Lower leg skin (tissue), 3 donors: ENCODE measurements at regions not wholly inside any gene's neighbourhood (a gene's known extent, or its start where the extent isn't known, plus 50 kb on each side); places are given as distances from the start of the nearest gene placed in this dataset.

Source experiments
- POLR2A ChIP-seq, 2 donors: fragments of 450-650 bp; IDR thresholded peaks; one replicate each; pipeline ENCODE4 v1.6.1; 2016 to 2017; ENCODE audit warnings: antibody characterized with exemption in 2 of 2, mild to moderate bottlenecking in 1 of 2, moderate library complexity in 1 of 2
- TF ChIP-seq, protein P1 (sequence below), 3 donors: fragments of 450-650 bp; IDR thresholded peaks; one replicate each; pipeline ENCODE4 v1.5.1; 2016; ENCODE audit warnings: antibody characterized with exemption in 3 of 3, mild to moderate bottlenecking in 3 of 3, moderate library complexity in 2 of 3

DNA sequence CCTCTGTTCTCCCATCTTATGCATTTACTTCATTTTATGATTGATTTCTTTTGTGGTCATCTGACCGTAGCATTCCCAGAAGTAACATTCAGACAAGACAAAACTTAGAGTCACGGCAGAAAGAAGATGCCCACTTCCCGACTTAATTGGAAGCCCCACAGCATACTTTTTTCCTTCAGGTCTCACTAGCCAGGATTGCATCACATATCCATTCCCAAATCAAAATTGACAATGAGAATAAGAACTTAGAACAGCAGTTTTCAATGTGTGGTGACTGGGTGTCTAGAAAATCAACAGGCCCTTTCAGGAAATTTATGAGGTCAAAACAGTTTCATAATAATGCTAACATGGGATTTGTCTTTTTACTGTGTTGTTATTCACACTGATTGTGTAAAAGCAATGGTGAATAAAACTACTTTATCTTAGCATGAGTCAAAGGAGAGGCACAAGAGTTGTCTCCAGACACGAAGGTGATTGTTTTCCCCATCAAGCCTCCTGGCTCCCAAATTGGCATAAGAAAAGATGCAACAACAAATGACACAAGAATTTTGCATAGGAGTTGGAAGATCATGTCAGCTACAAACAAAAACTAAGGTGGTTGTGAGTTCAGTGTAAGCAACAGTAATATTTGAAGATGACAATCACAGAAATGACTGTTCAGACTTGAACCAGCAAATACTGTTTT lies 493.9 kb downstream of the HTR7 start:
- TF ChIP-seq, protein P1, sequence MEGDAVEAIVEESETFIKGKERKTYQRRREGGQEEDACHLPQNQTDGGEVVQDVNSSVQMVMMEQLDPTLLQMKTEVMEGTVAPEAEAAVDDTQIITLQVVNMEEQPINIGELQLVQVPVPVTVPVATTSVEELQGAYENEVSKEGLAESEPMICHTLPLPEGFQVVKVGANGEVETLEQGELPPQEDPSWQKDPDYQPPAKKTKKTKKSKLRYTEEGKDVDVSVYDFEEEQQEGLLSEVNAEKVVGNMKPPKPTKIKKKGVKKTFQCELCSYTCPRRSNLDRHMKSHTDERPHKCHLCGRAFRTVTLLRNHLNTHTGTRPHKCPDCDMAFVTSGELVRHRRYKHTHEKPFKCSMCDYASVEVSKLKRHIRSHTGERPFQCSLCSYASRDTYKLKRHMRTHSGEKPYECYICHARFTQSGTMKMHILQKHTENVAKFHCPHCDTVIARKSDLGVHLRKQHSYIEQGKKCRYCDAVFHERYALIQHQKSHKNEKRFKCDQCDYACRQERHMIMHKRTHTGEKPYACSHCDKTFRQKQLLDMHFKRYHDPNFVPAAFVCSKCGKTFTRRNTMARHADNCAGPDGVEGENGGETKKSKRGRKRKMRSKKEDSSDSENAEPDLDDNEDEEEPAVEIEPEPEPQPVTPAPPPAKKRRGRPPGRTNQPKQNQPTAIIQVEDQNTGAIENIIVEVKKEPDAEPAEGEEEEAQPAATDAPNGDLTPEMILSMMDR (IDR thresholded peaks at IDR 0.05) = no peak
- no peak for TF ChIP-seq POLR2A (IDR thresholded peaks at IDR 0.05)
